ENCODE measurements at regions not wholly inside any gene's neighbourhood (a gene's known extent, or its start where the extent isn't known, plus 50 kb on each side); places are given as distances from the start of the nearest gene placed in this dataset.

DNA sequence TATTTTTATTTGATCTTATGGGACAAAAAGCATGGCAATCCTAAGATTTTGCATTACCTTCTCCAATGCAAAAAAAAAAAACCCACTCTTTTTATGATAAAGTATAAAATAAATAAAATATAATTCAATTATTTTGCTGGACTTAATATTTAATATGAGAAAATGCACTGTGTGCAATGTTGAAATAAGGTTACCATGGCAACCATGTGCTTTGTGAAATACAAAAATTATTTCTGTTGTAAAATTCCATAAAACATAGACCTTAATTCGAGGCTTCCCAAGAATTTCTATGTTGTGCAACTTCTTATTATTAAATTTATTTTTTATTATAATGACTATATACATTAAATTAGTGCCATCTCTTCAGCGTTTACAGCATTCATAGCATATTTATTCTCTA is 989.5 kb downstream of the MRPL39 start (continued):
- TF ChIP-seq, protein P1, sequence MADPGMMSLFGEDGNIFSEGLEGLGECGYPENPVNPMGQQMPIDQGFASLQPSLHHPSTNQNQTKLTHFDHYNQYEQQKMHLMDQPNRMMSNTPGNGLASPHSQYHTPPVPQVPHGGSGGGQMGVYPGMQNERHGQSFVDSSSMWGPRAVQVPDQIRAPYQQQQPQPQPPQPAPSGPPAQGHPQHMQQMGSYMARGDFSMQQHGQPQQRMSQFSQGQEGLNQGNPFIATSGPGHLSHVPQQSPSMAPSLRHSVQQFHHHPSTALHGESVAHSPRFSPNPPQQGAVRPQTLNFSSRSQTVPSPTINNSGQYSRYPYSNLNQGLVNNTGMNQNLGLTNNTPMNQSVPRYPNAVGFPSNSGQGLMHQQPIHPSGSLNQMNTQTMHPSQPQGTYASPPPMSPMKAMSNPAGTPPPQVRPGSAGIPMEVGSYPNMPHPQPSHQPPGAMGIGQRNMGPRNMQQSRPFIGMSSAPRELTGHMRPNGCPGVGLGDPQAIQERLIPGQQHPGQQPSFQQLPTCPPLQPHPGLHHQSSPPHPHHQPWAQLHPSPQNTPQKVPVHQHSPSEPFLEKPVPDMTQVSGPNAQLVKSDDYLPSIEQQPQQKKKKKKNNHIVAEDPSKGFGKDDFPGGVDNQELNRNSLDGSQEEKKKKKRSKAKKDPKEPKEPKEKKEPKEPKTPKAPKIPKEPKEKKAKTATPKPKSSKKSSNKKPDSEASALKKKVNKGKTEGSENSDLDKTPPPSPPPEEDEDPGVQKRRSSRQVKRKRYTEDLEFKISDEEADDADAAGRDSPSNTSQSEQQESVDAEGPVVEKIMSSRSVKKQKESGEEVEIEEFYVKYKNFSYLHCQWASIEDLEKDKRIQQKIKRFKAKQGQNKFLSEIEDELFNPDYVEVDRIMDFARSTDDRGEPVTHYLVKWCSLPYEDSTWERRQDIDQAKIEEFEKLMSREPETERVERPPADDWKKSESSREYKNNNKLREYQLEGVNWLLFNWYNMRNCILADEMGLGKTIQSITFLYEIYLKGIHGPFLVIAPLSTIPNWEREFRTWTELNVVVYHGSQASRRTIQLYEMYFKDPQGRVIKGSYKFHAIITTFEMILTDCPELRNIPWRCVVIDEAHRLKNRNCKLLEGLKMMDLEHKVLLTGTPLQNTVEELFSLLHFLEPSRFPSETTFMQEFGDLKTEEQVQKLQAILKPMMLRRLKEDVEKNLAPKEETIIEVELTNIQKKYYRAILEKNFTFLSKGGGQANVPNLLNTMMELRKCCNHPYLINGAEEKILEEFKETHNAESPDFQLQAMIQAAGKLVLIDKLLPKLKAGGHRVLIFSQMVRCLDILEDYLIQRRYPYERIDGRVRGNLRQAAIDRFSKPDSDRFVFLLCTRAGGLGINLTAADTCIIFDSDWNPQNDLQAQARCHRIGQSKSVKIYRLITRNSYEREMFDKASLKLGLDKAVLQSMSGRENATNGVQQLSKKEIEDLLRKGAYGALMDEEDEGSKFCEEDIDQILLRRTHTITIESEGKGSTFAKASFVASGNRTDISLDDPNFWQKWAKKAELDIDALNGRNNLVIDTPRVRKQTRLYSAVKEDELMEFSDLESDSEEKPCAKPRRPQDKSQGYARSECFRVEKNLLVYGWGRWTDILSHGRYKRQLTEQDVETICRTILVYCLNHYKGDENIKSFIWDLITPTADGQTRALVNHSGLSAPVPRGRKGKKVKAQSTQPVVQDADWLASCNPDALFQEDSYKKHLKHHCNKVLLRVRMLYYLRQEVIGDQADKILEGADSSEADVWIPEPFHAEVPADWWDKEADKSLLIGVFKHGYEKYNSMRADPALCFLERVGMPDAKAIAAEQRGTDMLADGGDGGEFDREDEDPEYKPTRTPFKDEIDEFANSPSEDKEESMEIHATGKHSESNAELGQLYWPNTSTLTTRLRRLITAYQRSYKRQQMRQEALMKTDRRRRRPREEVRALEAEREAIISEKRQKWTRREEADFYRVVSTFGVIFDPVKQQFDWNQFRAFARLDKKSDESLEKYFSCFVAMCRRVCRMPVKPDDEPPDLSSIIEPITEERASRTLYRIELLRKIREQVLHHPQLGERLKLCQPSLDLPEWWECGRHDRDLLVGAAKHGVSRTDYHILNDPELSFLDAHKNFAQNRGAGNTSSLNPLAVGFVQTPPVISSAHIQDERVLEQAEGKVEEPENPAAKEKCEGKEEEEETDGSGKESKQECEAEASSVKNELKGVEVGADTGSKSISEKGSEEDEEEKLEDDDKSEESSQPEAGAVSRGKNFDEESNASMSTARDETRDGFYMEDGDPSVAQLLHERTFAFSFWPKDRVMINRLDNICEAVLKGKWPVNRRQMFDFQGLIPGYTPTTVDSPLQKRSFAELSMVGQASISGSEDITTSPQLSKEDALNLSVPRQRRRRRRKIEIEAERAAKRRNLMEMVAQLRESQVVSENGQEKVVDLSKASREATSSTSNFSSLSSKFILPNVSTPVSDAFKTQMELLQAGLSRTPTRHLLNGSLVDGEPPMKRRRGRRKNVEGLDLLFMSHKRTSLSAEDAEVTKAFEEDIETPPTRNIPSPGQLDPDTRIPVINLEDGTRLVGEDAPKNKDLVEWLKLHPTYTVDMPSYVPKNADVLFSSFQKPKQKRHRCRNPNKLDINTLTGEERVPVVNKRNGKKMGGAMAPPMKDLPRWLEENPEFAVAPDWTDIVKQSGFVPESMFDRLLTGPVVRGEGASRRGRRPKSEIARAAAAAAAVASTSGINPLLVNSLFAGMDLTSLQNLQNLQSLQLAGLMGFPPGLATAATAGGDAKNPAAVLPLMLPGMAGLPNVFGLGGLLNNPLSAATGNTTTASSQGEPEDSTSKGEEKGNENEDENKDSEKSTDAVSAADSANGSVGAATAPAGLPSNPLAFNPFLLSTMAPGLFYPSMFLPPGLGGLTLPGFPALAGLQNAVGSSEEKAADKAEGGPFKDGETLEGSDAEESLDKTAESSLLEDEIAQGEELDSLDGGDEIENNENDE (IDR thresholded peaks at IDR 0.05; ENCODE audit: insufficient replicate concordance, low read length): no peak
- no peak for TF ChIP-seq BACH1 (IDR thresholded peaks at IDR 0.05; ENCODE audit: low read length)
- no peak for TF ChIP-seq RXRA (IDR thresholded peaks at IDR 0.05; ENCODE audit: insufficient read depth, low read depth, low read length)
- no peak for TF ChIP-seq CBX5 (IDR thresholded peaks at IDR 0.05; ENCODE audit: low read depth, low read length)
- TF ChIP-seq TCF12 (IDR thresholded peaks at IDR 0.05; ENCODE audit: low read depth, low read length): no peak
